ENCODE measurements at regions not wholly inside any gene's neighbourhood (a gene's known extent, or its start where the extent isn't known, plus 50 kb on each side); places are given as distances from the start of the nearest gene placed in this dataset.

GRCh38 chr7:52472006-52472620 lies 563.3 kb upstream of the POM121L12 start:
- TF ChIP-seq GATA2 (IDR thresholded peaks at IDR 0.05; ENCODE audit: low read depth, low read length) (no peak), GATA3 (IDR thresholded peaks at IDR 0.05; ENCODE audit: low read depth, low read length) (no peak)
